ENCODE measurements at regions not wholly inside any gene's neighbourhood (a gene's known extent, or its start where the extent isn't known, plus 50 kb on each side); places are given as distances from the start of the nearest gene placed in this dataset.

DNA sequence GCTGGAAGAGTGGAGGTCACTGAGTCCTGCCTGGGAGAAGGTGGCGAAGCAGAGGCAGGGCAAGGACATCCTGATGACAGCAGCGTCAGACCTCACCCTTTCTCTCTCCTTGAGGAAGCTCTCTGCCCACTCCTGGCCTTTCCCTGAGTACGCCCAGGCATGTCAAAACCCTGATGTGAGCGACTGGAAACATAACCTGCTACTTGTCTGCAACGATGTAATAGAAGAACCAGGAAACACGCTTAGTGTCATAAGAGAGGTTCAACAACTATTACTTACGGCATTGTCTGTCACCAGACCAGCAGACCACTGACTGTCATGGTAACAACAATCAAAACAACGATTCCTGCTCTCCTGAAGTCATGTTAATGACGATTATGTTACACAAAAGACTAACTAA lies 152.4 kb downstream of the ACTL7B start:
- Histone ChIP-seq H3K4me3 (replicated peaks in 1 of 3; ENCODE audit: insufficient read depth in 1 of 3, low read depth in 1 of 3, low read length in 3 of 3) (no peak overlapping the region), H3K9me3 (replicated peaks; ENCODE audit: control insufficient read depth, insufficient read depth, low read length) (no peaks in the 10 kb centered on the region), H3K9me1 (replicated peaks; ENCODE audit: control insufficient read depth, extremely low read depth, insufficient read depth, low read length) (no peaks in the 10 kb centered on the region), H2AFZ (ENCODE audit: low read depth, low read length) (no peak overlapping the region), H3K27me3 (ENCODE audit: control insufficient read depth in 2 of 2, insufficient read depth in 2 of 2, low read length in 2 of 2) (no peaks in the 10 kb centered on the region), H3K4me1 (ENCODE audit: control insufficient read depth, extremely low read depth, insufficient read depth, low read length) (no peaks in the 10 kb centered on the region), H3K27ac (ENCODE audit: insufficient read depth, low read depth, low read length) (no peak overlapping the region), H3K36me3 (ENCODE audit: control insufficient read depth in 2 of 2, extremely low read depth in 1 of 2, insufficient read depth in 2 of 2, low read length in 2 of 2) (no peaks in the 10 kb centered on the region), H3K79me2 (ENCODE audit: control insufficient read depth, insufficient read depth, low read length) (no peaks in the 10 kb centered on the region), H3K4me2 (ENCODE audit: insufficient read depth, low read length) (no peak overlapping the region), H4K20me1 (replicated peaks; ENCODE audit: control insufficient read depth, extremely low read depth, insufficient read depth, low read length) (no peaks in the 10 kb centered on the region), H3K9ac (replicated peaks; ENCODE audit: extremely low read depth, insufficient read depth, low read length) (no peak overlapping the region)
- dilution Hi-C loops (cut with MboI; ENCODE audit: extremely low pct_ligation_motif_present, low sequenced_read_pairs) (no loop called here), intact Hi-C loops (cut with micrococcal nuclease) (no loop called here)
- POLR2A ChIA-PET, result no interaction called here
- no peak for FAIRE-seq
- TF ChIP-seq, protein P1, sequence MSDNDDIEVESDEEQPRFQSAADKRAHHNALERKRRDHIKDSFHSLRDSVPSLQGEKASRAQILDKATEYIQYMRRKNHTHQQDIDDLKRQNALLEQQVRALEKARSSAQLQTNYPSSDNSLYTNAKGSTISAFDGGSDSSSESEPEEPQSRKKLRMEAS (IDR thresholded peaks at IDR 0.05; ENCODE audit: insufficient read depth, insufficient read length), result no peak
- TF ChIP-seq FOS (IDR thresholded peaks at IDR 0.05; ENCODE audit: borderline replicate concordance, insufficient read depth, low read length) (no peak), GATA2 (IDR thresholded peaks at IDR 0.05; ENCODE audit: insufficient read depth, insufficient read length, low read depth, low read length) (no peak), JUN (IDR thresholded peaks at IDR 0.05; ENCODE audit: borderline replicate concordance, insufficient read depth, insufficient read length, low read depth) (no peak), POLR2AphosphoS5 (IDR thresholded peaks at IDR 0.05; ENCODE audit: insufficient read depth, low read depth, low read length) (no peak), POLR2A (IDR thresholded peaks at IDR 0.05; ENCODE audit: low read depth, low read length) (no peak), EZH2 (IDR thresholded peaks at IDR 0.05; ENCODE audit: borderline replicate concordance, low read depth, low read length, severe bottlenecking) (no peak), MYC (IDR thresholded peaks at IDR 0.05; ENCODE audit: low read depth, low read length) (no peak), CTCF (IDR thresholded peaks at IDR 0.05; ENCODE audit: extremely low read depth in 1 of 2, insufficient read depth in 1 of 2, low read depth in 1 of 2, low read length in 2 of 2) (no peak)
- DNase-seq (ENCODE audit: low read depth, low spot score), result no peak
- CTCF ChIA-PET, result no interaction called here
- BruUV-seq (replicated peaks), result no TSS peak

Data from endothelial cell of umbilical vein (primary cell).